ENCODE measurements at regions not wholly inside any gene's neighbourhood (a gene's known extent, or its start where the extent isn't known, plus 50 kb on each side); places are given as distances from the start of the nearest gene placed in this dataset.

DNA sequence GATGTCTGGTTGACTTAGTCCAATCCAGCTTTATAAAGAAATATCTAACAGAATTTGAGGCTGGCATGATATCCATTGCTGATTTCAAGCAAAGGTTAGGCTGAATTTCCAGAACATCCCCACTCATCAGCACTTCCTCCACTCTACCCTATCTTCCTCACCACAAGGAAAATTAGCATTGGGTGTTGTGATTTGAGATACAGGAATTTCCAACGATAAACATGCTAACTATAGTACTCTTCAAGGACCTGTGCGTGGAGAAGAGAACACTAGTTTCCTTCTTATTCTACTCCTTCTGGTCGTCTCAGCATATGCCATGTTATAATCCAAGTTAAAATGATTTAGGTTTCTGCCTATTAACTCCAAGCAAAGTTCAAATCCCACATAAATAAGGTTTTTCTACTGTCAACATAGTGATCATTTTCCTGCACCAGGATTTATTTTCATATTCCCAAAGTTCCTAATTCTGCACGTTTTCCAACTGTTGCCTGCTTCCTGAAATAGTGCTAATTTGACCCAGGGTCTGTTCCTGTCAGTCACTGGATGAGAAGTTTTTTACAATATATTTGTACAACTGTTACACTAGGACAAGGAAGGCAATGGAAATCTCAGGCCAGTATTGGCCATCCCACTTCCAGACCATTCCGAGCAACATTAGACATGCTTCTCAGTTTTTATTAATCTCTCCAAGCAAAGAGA is 177.6 kb upstream of the EDNRA start:
- no peak overlapping the region for H3K4me3 ChIP-seq (replicated peaks; ENCODE audit: insufficient read depth, low read length)
- no peak for DNase-seq (ENCODE audit: low read depth in 1 of 2, low spot score in 1 of 2)
- no peaks in the 10 kb centered on the region for H3K27me3 ChIP-seq (ENCODE audit: insufficient read depth, poor library complexity, severe bottlenecking)
- TF ChIP-seq GABPA (IDR thresholded peaks at IDR 0.05; ENCODE audit: low read depth) (no peak), SPI1 (IDR thresholded peaks at IDR 0.05; ENCODE audit: borderline replicate concordance, low read depth) (no peak), POLR2AphosphoS5 (IDR thresholded peaks at IDR 0.05; ENCODE audit: low read depth) (no peak)
- TF ChIP-seq, protein P1, sequence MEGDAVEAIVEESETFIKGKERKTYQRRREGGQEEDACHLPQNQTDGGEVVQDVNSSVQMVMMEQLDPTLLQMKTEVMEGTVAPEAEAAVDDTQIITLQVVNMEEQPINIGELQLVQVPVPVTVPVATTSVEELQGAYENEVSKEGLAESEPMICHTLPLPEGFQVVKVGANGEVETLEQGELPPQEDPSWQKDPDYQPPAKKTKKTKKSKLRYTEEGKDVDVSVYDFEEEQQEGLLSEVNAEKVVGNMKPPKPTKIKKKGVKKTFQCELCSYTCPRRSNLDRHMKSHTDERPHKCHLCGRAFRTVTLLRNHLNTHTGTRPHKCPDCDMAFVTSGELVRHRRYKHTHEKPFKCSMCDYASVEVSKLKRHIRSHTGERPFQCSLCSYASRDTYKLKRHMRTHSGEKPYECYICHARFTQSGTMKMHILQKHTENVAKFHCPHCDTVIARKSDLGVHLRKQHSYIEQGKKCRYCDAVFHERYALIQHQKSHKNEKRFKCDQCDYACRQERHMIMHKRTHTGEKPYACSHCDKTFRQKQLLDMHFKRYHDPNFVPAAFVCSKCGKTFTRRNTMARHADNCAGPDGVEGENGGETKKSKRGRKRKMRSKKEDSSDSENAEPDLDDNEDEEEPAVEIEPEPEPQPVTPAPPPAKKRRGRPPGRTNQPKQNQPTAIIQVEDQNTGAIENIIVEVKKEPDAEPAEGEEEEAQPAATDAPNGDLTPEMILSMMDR (IDR thresholded peaks at IDR 0.05; ENCODE audit: insufficient read depth, low read length) = no peak
- TF ChIP-seq, protein P2, sequence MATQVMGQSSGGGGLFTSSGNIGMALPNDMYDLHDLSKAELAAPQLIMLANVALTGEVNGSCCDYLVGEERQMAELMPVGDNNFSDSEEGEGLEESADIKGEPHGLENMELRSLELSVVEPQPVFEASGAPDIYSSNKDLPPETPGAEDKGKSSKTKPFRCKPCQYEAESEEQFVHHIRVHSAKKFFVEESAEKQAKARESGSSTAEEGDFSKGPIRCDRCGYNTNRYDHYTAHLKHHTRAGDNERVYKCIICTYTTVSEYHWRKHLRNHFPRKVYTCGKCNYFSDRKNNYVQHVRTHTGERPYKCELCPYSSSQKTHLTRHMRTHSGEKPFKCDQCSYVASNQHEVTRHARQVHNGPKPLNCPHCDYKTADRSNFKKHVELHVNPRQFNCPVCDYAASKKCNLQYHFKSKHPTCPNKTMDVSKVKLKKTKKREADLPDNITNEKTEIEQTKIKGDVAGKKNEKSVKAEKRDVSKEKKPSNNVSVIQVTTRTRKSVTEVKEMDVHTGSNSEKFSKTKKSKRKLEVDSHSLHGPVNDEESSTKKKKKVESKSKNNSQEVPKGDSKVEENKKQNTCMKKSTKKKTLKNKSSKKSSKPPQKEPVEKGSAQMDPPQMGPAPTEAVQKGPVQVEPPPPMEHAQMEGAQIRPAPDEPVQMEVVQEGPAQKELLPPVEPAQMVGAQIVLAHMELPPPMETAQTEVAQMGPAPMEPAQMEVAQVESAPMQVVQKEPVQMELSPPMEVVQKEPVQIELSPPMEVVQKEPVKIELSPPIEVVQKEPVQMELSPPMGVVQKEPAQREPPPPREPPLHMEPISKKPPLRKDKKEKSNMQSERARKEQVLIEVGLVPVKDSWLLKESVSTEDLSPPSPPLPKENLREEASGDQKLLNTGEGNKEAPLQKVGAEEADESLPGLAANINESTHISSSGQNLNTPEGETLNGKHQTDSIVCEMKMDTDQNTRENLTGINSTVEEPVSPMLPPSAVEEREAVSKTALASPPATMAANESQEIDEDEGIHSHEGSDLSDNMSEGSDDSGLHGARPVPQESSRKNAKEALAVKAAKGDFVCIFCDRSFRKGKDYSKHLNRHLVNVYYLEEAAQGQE (IDR thresholded peaks at IDR 0.05; ENCODE audit: insufficient replicate concordance, low read depth) = no peak
- H3K27ac ChIP-seq (replicated peaks) = no peak overlapping the region

DNA sequence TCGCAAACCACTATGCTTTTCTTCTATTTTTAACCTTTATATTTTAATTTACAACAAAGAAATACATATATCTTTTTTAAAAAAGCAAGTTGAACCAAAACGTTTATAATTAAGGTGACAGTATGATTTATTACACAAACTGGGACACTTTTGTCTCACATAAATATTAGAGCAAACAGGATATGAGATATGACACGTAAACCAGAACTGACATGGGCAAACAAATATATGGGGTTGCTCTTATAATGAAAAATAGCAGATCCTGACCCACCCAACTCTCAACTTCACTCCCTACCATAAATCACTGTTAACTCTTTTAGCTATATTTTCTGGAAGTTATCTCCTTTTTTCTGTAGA is 177.0 kb upstream of the EDNRA start:
- TF ChIP-seq, protein P2 (IDR thresholded peaks at IDR 0.05; ENCODE audit: insufficient replicate concordance, low read depth) = no peak
- TF ChIP-seq, protein P1 (IDR thresholded peaks at IDR 0.05; ENCODE audit: insufficient read depth, low read length) = no peak
- TF ChIP-seq SPI1 (IDR thresholded peaks at IDR 0.05; ENCODE audit: borderline replicate concordance, low read depth) (no peak), POLR2AphosphoS5 (IDR thresholded peaks at IDR 0.05; ENCODE audit: low read depth) (no peak), GABPA (IDR thresholded peaks at IDR 0.05; ENCODE audit: low read depth) (no peak)
- H3K4me3 ChIP-seq (replicated peaks; ENCODE audit: insufficient read depth, low read length) = no peak overlapping the region
- no peak overlapping the region for H3K27ac ChIP-seq (replicated peaks)
- DNase-seq (ENCODE audit: low read depth in 1 of 2, low spot score in 1 of 2) = no peak
- no peaks in the 10 kb centered on the region for H3K27me3 ChIP-seq (ENCODE audit: insufficient read depth, poor library complexity, severe bottlenecking)

DNA sequence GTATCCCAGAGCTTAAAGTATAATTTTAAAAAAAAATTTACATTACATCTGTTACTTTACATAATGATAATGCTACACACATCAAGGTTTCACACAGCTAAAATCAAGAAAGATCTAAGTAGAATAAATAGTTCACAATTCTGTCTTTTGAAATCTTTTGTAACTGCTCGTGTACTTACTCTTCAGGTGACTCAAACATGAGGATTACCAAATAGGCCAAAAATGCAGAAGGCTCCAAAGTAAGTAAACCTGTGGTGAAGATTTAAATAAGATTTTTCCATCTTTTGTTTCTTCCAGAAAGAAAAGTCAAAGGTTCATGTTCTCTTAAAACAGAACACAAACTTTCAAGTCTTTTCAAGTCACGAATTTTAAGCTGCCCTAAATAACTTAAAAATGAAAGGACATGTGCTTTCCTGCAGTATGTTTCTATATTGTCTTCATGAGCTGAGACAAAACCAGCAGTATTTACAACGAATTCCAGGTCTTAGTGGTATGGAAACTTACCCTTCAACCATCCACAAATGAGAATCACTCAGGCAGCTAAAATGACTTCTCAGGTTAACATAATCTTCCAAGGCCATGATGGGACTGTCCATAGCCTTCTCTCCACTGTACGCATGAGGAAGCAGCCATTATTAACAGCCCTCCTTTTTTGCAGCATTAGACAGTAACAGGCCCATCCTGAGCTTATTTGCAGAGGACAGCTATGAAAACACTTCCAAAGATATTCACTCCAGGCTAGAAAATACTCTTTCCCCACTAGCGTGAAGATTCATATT is 172.8 kb upstream of the EDNRA start:
- DNase-seq (ENCODE audit: low read depth in 1 of 2, low spot score in 1 of 2) = no peak
- TF ChIP-seq POLR2AphosphoS5 (IDR thresholded peaks at IDR 0.05; ENCODE audit: low read depth) = no peak
- no peak for TF ChIP-seq SPI1 (IDR thresholded peaks at IDR 0.05; ENCODE audit: borderline replicate concordance, low read depth)
- TF ChIP-seq, protein P2 (IDR thresholded peaks at IDR 0.05; ENCODE audit: insufficient replicate concordance, low read depth) = no peak
- TF ChIP-seq GABPA (IDR thresholded peaks at IDR 0.05; ENCODE audit: low read depth) = no peak
- TF ChIP-seq, protein P1 (IDR thresholded peaks at IDR 0.05; ENCODE audit: insufficient read depth, low read length) = no peak
- Histone ChIP-seq H3K4me3 (replicated peaks; ENCODE audit: insufficient read depth, low read length) (no peak overlapping the region), H3K27ac (replicated peaks) (no peak overlapping the region), H3K27me3 (ENCODE audit: insufficient read depth, poor library complexity, severe bottlenecking) (no peaks in the 10 kb centered on the region)
